ENCODE measurements at regions not wholly inside any gene's neighbourhood (a gene's known extent, or its start where the extent isn't known, plus 50 kb on each side); places are given as distances from the start of the nearest gene placed in this dataset.

- no peak for TF ChIP-seq CTCF (IDR thresholded peaks at IDR 0.05; ENCODE audit: control extremely low read depth in 1 of 3, insufficient read depth in 1 of 3, low read depth in 1 of 3, low read length in 3 of 3)
- TF ChIP-seq EZH2 (IDR thresholded peaks at IDR 0.05; ENCODE audit: low read depth, low read length, severe bottlenecking): no peak
- no peak for TF ChIP-seq RAD21 (IDR thresholded peaks at IDR 0.05 in 1 of 2, conservative IDR thresholded peaks at IDR 0.05 in 1 of 2; ENCODE audit: low read depth in 2 of 2, low read length in 2 of 2)
- no peak for TF ChIP-seq TAF1 (IDR thresholded peaks at IDR 0.05; ENCODE audit: low read depth, low read length)
These were observed 318.1 kb upstream of the FAM78B start for GRCh38 chr1:166484871-166485270.

All from H1 (cell line).